Tongue (tissue), 1 donor: ENCODE measurements at regions not wholly inside any gene's neighbourhood (a gene's known extent, or its start where the extent isn't known, plus 50 kb on each side); places are given as distances from the start of the nearest gene placed in this dataset.

ENCODE experiments used
- DNase-seq: peaks from one replicate; pipeline ENCODE4 v3.0.0-alpha.2; 2015

GRCh38 chr20:60638430-60639098, 613.5 kb upstream of the CDH4 start:
- DNase-seq: no peak

DNA sequence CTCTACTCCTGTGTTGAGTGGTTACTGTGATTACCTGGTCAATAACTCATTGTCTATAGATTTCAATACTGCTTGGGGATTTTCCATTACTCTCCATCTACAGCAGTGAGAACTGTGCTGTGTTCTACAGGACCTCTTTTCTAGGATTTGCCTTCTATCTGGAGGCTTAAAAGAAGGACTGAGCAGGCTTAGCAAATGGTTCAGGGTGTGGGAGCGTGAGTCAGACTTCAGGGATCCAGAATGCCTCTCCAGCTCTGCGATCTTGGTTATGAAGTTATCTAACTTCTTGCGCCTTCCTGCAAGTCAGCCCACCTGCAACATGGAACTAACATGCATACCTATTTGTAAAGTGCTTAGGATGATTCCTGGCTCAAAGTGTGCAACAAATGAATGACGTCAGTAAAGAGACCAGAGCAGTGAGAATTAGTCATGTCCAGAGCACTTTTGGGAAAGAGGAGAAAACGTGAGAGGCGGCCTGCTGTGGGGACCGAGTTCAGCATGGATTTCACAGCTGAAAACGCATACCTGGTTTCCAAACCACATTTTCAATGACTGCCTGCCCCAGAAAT, 610.1 kb upstream of the CDH4 start:
- DNase-seq: no peak

DNA sequence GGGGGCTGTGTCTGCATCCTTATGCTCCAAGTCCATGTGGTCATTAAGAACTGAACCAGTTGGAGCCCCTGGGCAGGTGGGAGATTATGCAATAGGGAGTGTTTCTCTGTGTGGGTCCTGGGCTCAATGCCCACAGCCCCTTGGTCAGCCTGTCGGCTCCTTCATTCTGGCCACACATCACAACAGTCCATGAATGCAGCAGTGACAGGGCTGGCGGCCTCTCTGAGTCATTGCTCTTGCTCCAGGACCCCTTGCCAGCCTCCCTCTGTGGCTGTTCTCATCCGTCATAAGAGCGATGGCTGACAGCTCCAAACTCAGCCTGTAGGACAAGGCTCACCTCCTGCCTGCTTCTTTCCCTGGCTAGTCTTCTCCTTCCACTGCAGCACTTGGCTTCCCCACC, 609.5 kb upstream of the CDH4 start:
- DNase-seq: peak; percentile 3

DNA sequence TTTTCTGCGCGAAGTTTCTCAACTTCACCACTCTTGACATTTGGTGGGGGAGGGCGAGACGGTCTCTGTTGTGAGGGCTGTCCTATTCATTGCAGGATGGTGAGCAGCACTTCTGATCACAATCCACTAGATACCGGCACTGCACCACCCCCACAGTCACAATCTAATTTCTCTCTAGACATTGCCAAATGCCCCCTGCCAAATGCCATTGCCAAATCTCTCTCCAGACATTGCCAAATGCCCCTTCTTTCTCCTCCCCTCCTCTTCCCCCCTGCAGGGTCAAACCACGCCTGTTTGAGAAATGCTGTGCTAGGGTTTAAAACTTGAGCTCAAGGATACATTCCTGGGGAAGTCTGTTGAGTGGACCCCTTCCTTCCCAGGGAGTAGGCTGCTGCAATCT, 603.5 kb upstream of the CDH4 start:
- DNase-seq: no peak

DNA sequence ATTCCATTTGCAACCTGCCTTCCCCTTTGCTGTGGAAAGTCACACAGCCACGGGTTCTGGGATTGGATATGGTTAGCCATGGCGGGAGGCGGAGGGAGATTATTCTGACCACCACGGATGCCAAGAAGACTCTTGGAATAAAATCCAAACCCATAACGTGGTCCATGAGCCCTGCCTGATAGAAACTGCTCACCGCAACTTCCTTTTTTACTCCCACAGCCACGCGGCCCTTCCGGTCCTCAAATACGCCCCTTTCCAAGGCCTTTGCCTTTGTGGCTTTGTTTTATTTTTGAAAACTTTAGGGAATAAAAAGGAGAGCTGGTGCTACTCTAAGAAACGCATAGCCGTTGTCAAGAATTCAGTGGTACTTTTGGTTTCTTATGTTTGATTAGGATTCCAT, 602.5 kb upstream of the CDH4 start:
- DNase-seq: no peak

DNA sequence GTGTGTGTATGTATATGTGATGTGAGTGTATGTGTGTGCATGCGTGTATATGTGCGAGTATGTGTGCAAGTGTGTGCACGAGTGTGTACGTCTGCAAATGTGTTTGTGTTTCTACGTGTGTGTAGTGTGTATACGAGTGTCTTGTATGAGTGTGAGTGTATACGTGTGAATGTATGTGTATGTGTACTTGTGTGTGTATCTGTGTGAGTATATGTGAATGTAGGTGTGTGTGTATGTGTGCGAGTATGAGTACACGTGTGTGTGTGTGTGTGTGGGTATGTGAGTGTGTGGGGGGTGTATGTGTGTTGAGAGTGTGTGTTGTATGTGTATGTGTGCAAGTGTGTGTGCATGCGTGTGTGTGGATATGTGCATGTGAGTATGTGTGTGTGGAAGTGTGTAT, 602.0 kb upstream of the CDH4 start:
- no peak for DNase-seq

GRCh38 chr20:60652046-60652445, 600.0 kb upstream of the CDH4 start:
- DNase-seq: no peak

DNA sequence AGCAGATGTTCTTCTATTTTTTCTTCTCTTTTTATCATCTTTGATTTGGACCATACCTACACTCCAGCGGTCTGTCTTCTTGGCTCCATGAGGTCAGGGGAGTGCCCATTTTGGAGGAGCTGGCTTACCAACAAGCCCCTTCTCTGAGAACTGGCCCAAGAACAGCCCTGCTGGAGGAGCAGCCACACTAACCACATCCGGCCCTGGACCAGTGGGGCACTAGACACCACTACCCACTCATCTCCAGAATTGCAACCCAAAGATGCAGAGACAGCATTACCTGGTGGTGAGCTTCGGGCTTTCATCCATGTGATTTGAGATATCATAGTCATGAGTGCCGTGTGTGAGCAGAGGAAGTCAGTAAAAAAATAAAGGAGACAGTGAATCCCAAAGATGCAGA, 599.4 kb upstream of the CDH4 start:
- no peak for DNase-seq

- DNase-seq: no peak
These were observed 598.8 kb upstream of the CDH4 start for GRCh38 chr20:60653111-60653845.

GRCh38 chr20:60658681-60659080, 593.4 kb upstream of the CDH4 start:
- DNase-seq: no peak

DNA sequence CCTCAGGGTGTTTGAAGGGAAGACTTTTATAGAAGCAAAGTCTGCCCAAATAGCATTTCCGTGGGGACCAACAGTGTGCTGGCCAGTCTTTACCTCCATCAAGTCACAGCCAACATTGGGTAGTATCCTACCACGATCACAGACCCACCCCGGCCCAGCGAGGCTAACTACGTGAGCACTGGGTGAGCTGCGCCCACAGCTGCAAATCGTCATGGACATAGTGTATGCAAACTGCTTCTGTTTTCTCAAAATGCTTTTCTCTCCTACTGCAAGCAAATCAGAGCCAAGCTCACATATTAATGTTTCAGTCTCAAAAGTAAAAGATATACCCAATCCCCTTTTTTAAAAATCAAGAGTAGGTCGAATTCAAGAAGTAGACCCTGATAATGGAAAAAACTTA, 592.8 kb upstream of the CDH4 start:
- no peak for DNase-seq

GRCh38 chr20:60662307-60662706, 589.8 kb upstream of the CDH4 start:
- no peak for DNase-seq

DNA sequence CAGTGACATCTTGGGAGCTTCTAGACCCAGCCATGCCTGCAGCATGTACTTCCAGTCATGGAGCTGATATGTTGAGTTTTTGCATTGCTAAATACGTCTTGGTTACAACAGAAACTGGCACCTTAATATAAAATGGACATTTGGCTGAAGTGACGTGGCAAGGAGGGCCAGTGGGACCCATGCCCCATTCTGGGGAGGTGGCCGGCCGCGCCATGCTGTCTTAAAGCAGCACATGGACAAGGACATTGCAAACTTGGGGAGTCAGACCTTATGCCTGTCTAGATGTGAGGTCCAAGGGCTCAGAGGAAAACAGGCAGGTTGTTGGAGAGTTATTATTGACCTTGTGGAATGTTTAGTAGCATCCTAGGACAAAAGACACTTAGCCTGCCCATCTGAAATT, 588.0 kb upstream of the CDH4 start:
- no peak for DNase-seq

DNA sequence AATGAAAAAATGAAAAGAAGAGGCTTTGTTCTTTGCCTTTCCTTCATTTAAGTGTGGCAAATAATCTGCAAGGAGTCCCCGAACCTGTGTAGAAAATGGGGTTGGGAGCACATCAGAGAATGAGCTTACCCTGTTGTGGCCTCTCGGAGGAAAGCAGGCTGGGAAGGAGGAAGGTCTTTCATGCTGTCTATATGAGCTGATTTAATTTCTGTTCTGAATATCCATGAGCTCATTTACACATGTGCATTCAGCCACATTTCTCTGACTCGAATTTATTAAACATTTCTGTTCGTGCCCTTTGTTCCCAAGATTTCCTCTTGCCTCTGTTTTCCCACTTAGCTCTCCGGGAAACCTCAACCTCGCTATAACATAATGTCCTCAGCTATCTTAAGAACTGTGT, 584.4 kb upstream of the CDH4 start:
- no peak for DNase-seq

- DNase-seq: peak; percentile 60
These were observed 582.9 kb upstream of the CDH4 start for GRCh38 chr20:60669211-60669610.

DNA sequence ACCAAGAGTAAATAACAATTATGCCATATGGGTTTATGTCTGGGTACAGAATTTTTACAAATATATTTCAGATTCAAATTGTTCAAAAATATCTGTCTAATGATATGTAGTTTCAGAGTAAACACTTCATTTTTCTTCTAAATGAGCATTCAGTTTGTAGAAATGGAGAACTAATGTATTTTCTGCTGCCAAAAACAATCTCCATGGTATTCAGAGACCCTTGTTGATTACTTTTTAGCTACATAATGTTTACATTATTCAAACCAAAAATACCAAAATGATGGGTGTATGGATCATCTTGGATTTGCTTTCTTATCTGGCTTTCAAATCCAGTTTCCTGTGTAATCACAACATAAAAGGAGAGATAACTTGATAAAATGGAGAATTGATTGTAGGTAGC, 576.0 kb upstream of the CDH4 start:
- no peak for DNase-seq

DNA sequence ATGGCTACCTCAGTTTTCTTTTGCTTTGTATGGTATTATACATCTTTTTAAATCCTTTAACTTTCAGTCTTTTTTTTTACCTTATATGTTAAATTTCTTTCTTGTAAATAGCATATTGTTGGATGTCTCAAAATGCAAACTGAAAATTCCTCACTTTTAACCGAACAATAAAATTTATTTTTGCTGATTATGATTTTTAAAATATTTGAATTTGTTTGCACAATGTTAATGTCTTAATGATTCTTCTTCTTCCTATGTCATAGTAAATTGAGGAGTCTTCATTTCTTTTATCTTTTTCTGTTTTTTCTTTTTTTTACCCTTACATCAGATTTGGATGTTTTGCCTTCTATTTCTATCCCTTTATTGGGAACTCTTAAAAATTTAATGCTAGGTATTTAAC, 574.2 kb upstream of the CDH4 start:
- no peak for DNase-seq

GRCh38 chr20:60680554-60680953, 571.5 kb upstream of the CDH4 start:
- no peak for DNase-seq

DNA sequence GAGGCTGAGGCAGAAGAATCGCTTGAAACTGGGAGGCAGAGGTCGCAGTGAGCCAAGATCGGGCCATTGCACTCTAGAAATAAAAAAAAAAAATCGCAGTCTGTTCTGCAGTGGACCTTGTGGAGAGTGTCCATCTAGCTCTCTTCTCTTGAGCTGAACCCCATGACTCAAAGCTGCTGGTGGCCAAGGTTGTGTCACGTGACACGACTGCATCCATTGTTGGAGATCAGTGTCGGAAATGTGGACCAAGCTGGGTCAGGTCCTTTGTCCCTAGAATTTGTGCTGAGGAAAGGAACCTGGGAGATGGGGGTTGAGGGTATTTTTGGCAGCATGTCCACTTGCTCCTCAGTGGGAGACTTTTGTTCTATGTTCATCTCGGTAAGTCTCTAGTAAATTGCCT, 564.8 kb upstream of the CDH4 start:
- no peak for DNase-seq

DNA sequence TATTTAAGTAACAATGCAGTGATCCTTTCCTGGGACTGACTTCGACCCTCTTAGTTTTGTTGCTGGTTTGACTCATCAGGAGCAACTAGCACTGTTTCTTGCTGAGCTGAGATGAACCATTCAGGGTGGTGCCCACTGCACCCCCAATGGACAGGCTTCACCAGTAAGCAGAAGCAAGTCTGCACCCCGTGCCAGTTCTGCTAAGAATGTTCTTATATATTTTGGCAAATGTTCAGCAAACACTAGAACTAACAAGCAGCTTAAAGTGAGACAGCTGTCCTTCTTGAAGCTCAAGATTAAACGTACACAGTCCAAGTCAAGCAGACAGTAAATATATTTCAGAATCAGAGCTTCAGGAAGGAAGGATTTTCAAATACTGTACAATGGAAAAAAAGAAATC, 561.3 kb upstream of the CDH4 start:
- peak; percentile 64 for DNase-seq

- DNase-seq: peak; percentile 13
These were observed 560.0 kb upstream of the CDH4 start for GRCh38 chr20:60691966-60692615.

DNA sequence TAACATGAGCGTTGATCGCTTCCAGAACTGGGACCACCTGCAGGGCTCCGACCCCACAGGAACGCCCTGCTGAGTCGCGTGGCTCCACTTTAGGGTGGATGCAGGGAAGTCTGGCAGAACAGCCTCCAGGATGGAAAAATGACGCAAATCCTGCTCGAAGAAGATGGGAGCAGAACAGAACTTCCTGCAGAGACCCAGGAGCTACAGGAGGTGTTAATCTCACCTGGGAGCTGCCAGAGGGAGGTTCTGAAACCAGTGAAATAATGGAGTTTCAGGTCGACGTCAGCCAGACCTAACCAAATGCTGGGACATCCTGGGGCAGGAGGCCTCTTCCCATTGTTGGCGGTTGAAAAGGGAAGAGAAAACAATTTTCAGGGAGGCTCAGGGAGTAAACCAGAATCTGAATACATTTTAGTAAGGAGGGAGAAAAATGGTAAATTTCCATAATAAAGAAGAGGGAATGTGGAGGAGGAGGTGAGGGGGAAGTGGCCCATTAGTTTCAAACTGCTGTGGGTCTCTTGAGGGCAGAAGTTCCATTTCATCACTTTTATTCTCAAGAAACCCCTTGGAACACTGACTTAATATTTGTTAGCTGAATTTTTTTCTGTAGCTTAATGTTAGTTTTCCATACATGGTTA, 558.4 kb upstream of the CDH4 start:
- no peak for DNase-seq

DNA sequence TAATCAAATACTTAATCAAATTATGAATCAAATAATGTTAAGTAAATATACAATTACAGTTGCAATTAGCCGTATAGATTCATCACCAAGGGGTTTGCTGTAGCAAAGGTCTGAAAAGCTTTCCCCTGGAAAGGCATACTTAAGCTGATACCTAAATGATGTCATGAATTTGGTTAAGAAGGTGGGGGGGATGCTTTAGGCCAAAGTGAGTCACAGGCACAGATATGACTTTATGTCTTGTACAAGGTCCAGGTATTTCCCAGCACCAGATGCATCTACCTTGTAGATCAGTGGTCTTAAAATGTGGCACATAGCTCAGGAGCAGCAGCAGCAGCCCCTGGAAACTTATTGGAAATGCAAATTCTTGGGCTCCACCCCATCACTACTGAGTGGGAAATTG, 557.3 kb upstream of the CDH4 start:
- no peak for DNase-seq
